Panc1 (cell line): ENCODE measurements at regions not wholly inside any gene's neighbourhood (a gene's known extent, or its start where the extent isn't known, plus 50 kb on each side); places are given as distances from the start of the nearest gene placed in this dataset.
"Not testable (repeated sequence)": the region's sequence is repeated elsewhere in the genome, so short reads cannot be mapped to it uniquely, and the experiment has no call there.

Experiments used
- CTCF ChIP-seq: fragments of 450-650 bp; IDR thresholded peaks from 2 replicates; pipeline ENCODE4 v1.5.1; 2017; ENCODE audit warnings: mild to moderate bottlenecking
- POLR2AphosphoS5 ChIP-seq: IDR thresholded peaks from 2 replicates; pipeline ENCODE4 v1.6.1; 2012; ENCODE audit warnings: mild to moderate bottlenecking, low read depth, low read length, moderate library complexity
- REST ChIP-seq, 2 experiments: IDR thresholded peaks; 2 replicates each; pipeline ENCODE4 v1.6.1; 2011 to 2012; ENCODE audit warnings: low read depth in 2 of 2, control low read depth in 1 of 2, low read length in 1 of 2, mild to moderate bottlenecking in 1 of 2, moderate library complexity in 1 of 2; ENCODE audit not compliant: insufficient read depth in 1 of 2
- SIN3A ChIP-seq: IDR thresholded peaks from 2 replicates; pipeline ENCODE4 v1.6.1; 2012; ENCODE audit warnings: low read depth, mild to moderate bottlenecking, low read length, moderate library complexity, borderline replicate concordance; ENCODE audit not compliant: insufficient read depth

- not testable (repeated sequence) for TF ChIP-seq REST (IDR thresholded peaks at IDR 0.05; ENCODE audit: insufficient read depth in 1 of 2, low read depth in 2 of 2, low read length in 1 of 2); CTCF; POLR2AphosphoS5; SIN3A
Measured at GRCh38 chr1:192895487-192895886, 86.6 kb downstream of the RGS2 start.
